ENCODE measurements at regions not wholly inside any gene's neighbourhood (a gene's known extent, or its start where the extent isn't known, plus 50 kb on each side); places are given as distances from the start of the nearest gene placed in this dataset.

GRCh38 chr7:16071246-16071857, 350.0 kb downstream of the CRPPA start:
- no peaks in the 10 kb centered on the region for H3K9me3 ChIP-seq (ENCODE audit: severe bottlenecking)
- DNase-seq, result no peak
- TF ChIP-seq CTCF (IDR thresholded peaks at IDR 0.05; ENCODE audit: low read depth, low read length), result peak; percentile 40; the same call in 1 of the 2 replicates
- no peaks in the 10 kb centered on the region for H3K27me3 ChIP-seq (ENCODE audit: insufficient read depth, low read depth, severe bottlenecking)
- no peak overlapping the region for H3K4me3 ChIP-seq (ENCODE audit: low read depth, low read length)
- H3K36me3 ChIP-seq, result no peaks in the 10 kb centered on the region
- H3K27ac ChIP-seq, result no peak overlapping the region

- Histone ChIP-seq H3K36me3 (no peaks in the 10 kb centered on the region), H3K27me3 (ENCODE audit: insufficient read depth, low read depth, severe bottlenecking) (no peaks in the 10 kb centered on the region), H3K4me3 (ENCODE audit: low read depth, low read length) (no peak overlapping the region), H3K27ac (no peak overlapping the region), H3K9me3 (ENCODE audit: severe bottlenecking) (no peaks in the 10 kb centered on the region)
- no peak for TF ChIP-seq CTCF (IDR thresholded peaks at IDR 0.05; ENCODE audit: low read depth, low read length)
- DNase-seq, result no peak
These were observed 350.5 kb downstream of the CRPPA start for GRCh38 chr7:16070806-16071205.

GRCh38 chr7:16069998-16070397, 351.3 kb downstream of the CRPPA start:
- H3K36me3 ChIP-seq, result no peaks in the 10 kb centered on the region
- no peaks in the 10 kb centered on the region for H3K9me3 ChIP-seq (ENCODE audit: severe bottlenecking)
- no peak for DNase-seq
- no peak overlapping the region for H3K4me3 ChIP-seq (ENCODE audit: low read depth, low read length)
- H3K27ac ChIP-seq, result no peak overlapping the region
- TF ChIP-seq CTCF (IDR thresholded peaks at IDR 0.05; ENCODE audit: low read depth, low read length), result no peak
- no peaks in the 10 kb centered on the region for H3K27me3 ChIP-seq (ENCODE audit: insufficient read depth, low read depth, severe bottlenecking)

DNA sequence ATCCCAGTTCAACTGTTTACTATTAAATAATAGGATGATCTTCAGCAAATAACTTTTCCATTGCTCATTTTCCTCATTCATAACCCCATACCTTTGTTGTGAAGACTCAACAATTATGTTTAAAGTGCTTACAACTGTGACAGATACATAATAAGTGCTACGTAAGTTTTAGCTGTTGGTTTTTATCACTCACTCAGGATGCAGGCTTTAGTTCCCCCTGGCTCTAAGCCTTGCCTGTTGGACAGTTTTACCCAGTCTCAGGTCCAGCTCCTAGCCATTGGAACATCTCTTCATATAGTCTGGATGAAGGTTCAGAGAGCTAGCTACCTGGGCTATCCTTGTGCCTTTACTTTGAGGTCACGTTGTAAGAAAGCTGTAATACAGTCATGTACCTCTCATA, 353.2 kb downstream of the CRPPA start:
- no peak overlapping the region for H3K27ac ChIP-seq
- H3K9me3 ChIP-seq (ENCODE audit: severe bottlenecking), result no peaks in the 10 kb centered on the region
- DNase-seq, result no peak

GRCh38 chr7:16067711-16068110, 353.6 kb downstream of the CRPPA start:
- Histone ChIP-seq H3K9me3 (ENCODE audit: severe bottlenecking) (no peaks in the 10 kb centered on the region), H3K4me3 (ENCODE audit: low read depth, low read length) (no peak overlapping the region), H3K27me3 (ENCODE audit: insufficient read depth, low read depth, severe bottlenecking) (no peaks in the 10 kb centered on the region), H3K27ac (no peak overlapping the region), H3K36me3 (no peaks in the 10 kb centered on the region)
- no peak for TF ChIP-seq CTCF (IDR thresholded peaks at IDR 0.05; ENCODE audit: low read depth, low read length)
- DNase-seq, result no peak

More for the DNA sequence above, 353.2 kb downstream of the CRPPA start:
- Histone ChIP-seq H3K4me3 (ENCODE audit: low read depth, low read length) (no peak overlapping the region), H3K27me3 (ENCODE audit: insufficient read depth, low read depth, severe bottlenecking) (no peaks in the 10 kb centered on the region), H3K36me3 (no peaks in the 10 kb centered on the region)
- no peak for TF ChIP-seq CTCF (IDR thresholded peaks at IDR 0.05; ENCODE audit: low read depth, low read length)

Measured in WERI-Rb-1 (cell line).